HepG2 (cell line): ENCODE measurements at regions not wholly inside any gene's neighbourhood (a gene's known extent, or its start where the extent isn't known, plus 50 kb on each side); places are given as distances from the start of the nearest gene placed in this dataset.

Source experiments
- BRCA1 ChIP-seq: sonication (generic); formaldehyde crosslinking; IDR thresholded peaks from 2 replicates; pipeline ENCODE4 v1.4.0; 2020; ENCODE audit warnings: missing genetic modification reagents
- DBP ChIP-seq: sonication (generic); formaldehyde crosslinking; IDR thresholded peaks from 2 replicates; pipeline ENCODE4 v1.4.0; 2020; ENCODE audit warnings: missing genetic modification reagents; ENCODE audit errors: not compliant biosample characterization
- FOXP1 ChIP-seq, 2 experiments: fragments of 450-650 bp in 1 of 2; IDR thresholded peaks; 2 replicates each; pipeline ENCODE4 v1.6.1; 2017 to 2018; ENCODE audit warnings: antibody characterized with exemption in 1 of 2
- GATA4 ChIP-seq: sonication (generic); IDR thresholded peaks from 2 replicates; pipeline ENCODE4 v1.6.1; 2016; ENCODE audit warnings: antibody characterized with exemption, low read depth, borderline replicate concordance
- HBP1 ChIP-seq: IDR thresholded peaks from 2 replicates; pipeline ENCODE4 v1.6.1; 2016; ENCODE audit warnings: low read depth, control low read depth
- HDAC2 ChIP-seq: sonication (generic); formaldehyde crosslinking; IDR thresholded peaks from 2 replicates; pipeline ENCODE4 v1.4.0; 2020; ENCODE audit warnings: missing genetic modification reagents
- HNRNPK ChIP-seq: fragments of 200-400 bp; formaldehyde crosslinking; IDR thresholded peaks from 2 replicates; pipeline ENCODE4 v1.6.1; 2018; ENCODE audit warnings: low read length, low read depth, moderate library complexity, mild to moderate bottlenecking; ENCODE audit not compliant: poor library complexity, severe bottlenecking
- IKZF5 ChIP-seq: IDR thresholded peaks from 2 replicates; pipeline ENCODE4 v1.6.1; 2018; ENCODE audit warnings: missing genetic modification reagents, mild to moderate bottlenecking, missing compliant biosample characterization
- IRF1 ChIP-seq: sonication (generic); formaldehyde crosslinking; IDR thresholded peaks from 2 replicates; pipeline ENCODE4 v1.4.0; 2020; ENCODE audit warnings: low read depth, mild to moderate bottlenecking, missing genetic modification reagents
- KAT7 ChIP-seq: IDR thresholded peaks from 2 replicates; pipeline ENCODE4 v1.6.1; 2018; ENCODE audit warnings: borderline replicate concordance, missing compliant biosample characterization
- KDM5B ChIP-seq: sonication (generic); formaldehyde crosslinking; IDR thresholded peaks from 2 replicates; pipeline ENCODE4 v1.4.0; 2020; ENCODE audit warnings: missing genetic modification reagents, mild to moderate bottlenecking, borderline replicate concordance
- LCORL ChIP-seq, 2 experiments: fragments of 450-650 bp in 1 of 2; sonication (generic) in 1 of 2; formaldehyde crosslinking in 1 of 2; IDR thresholded peaks; 2 replicates each; pipeline versions ENCODE4 v1.5.0 to v1.6.1; 2017 to 2020; ENCODE audit warnings: antibody characterized with exemption in 1 of 2, missing genetic modification reagents in 1 of 2
- NFKB2 ChIP-seq: sonication (generic); formaldehyde crosslinking; IDR thresholded peaks from 2 replicates; pipeline ENCODE4 v1.4.0; 2020; ENCODE audit warnings: missing genetic modification reagents, borderline replicate concordance
- NONO ChIP-seq, 2 experiments: fragments of 450-650 bp in 1 of 2; sonication (generic) in 1 of 2; formaldehyde crosslinking in 1 of 2; IDR thresholded peaks in 1 of 2; conservative IDR thresholded peaks in 1 of 2; 2 replicates each; pipeline versions ENCODE4 v1.6.1 to v1.8.0; 2017 to 2022; ENCODE audit warnings: mild to moderate bottlenecking in 1 of 2, missing genetic modification reagents in 1 of 2, moderate library complexity in 1 of 2
- PCBP2 ChIP-seq: fragments of 200-400 bp; formaldehyde crosslinking; optimal IDR thresholded peaks from 2 replicates; pipeline ENCODE3; 2018; ENCODE audit warnings: low read length, low read depth; ENCODE audit not compliant: poor library complexity, severe bottlenecking
- REXO4 ChIP-seq: sonication (generic); formaldehyde crosslinking; IDR thresholded peaks from 2 replicates; pipeline ENCODE4 v1.8.0; 2022; ENCODE audit warnings: missing genetic modification reagents, mild to moderate bottlenecking, borderline replicate concordance
- SAFB2 ChIP-seq: sonication (generic); formaldehyde crosslinking; IDR thresholded peaks from 2 replicates; pipeline ENCODE4 v1.5.1; 2020; ENCODE audit warnings: missing genetic modification reagents, low read depth, mild to moderate bottlenecking, borderline replicate concordance
- SMAD3 ChIP-seq: sonication (generic); formaldehyde crosslinking; IDR thresholded peaks from 2 replicates; pipeline ENCODE4 v1.4.0; 2020; ENCODE audit warnings: missing genetic modification reagents
- SP4 ChIP-seq: sonication (generic); formaldehyde crosslinking; IDR thresholded peaks from 2 replicates; pipeline ENCODE4 v1.8.1; 2023; ENCODE audit warnings: mild to moderate bottlenecking, missing genetic modification reagents
- ZBTB7B ChIP-seq: sonication (generic); formaldehyde crosslinking; IDR thresholded peaks from 2 replicates; pipeline ENCODE4 v1.4.0; 2020; ENCODE audit warnings: missing genetic modification reagents
- ZNF362 ChIP-seq: sonication (generic); formaldehyde crosslinking; IDR thresholded peaks from 2 replicates; pipeline ENCODE4 v1.4.0; 2020; ENCODE audit warnings: missing genetic modification reagents, mild to moderate bottlenecking, borderline replicate concordance
- ZNF777 ChIP-seq: sonication (generic); formaldehyde crosslinking; IDR thresholded peaks from 2 replicates; pipeline ENCODE4 v1.4.0; 2020; ENCODE audit warnings: missing genetic modification reagents

- TF ChIP-seq ZNF362 (peak; percentile 92; the same call in 1 of the 2 replicates), KAT7 (CRISPR knock-in tag) (peak; percentile 73), SP4 (CRISPR knock-in tag) (peak; percentile 43), IKZF5 (CRISPR knock-in tag) (peak; percentile 93), SAFB2 (0 out of 2 replicates have a peak, but pooled peaks have one; percentile 56), ZBTB7B (CRISPR knock-in tag) (peak; percentile 97), BRCA1 (no peak), NFKB2 (CRISPR knock-in tag) (peak; percentile 63; the same call in 1 of the 2 replicates), IRF1 (CRISPR knock-in tag) (0 out of 2 replicates have a peak, but pooled peaks have one; percentile 82), FOXP1 (IDR thresholded peaks at IDR 0.05) (no peak; the same call in 1 of the 2 replicates), FOXP1 (CRISPR knock-in tag; IDR thresholded peaks at IDR 0.05) (peak; percentile 93), HDAC2 (peak; percentile 99), GATA4 (peak; percentile 100), NONO (IDR thresholded peaks at IDR 0.05) (no peak), NONO (CRISPR knock-in tag; conservative IDR thresholded peaks at IDR 0.05) (peak; percentile 82), HNRNPK (no peak), ZNF777 (CRISPR knock-in tag) (peak; percentile 45), PCBP2 (no peak), SMAD3 (CRISPR knock-in tag) (peak; percentile 87), REXO4 (CRISPR knock-in tag) (no peak), HBP1 (CRISPR knock-in tag) (peak; percentile 79), KDM5B (peak; percentile 67; the same call in 1 of the 2 replicates), LCORL (IDR thresholded peaks at IDR 0.05) (peak; percentile 66; the same call in 1 of the 2 replicates), LCORL (CRISPR knock-in tag; IDR thresholded peaks at IDR 0.05) (peak; percentile 92), DBP (peak; percentile 81)
Measured at GRCh38 chr17:72413077-72414031, 292.5 kb downstream of the SOX9 start (continued).
